ENCODE measurements at regions not wholly inside any gene's neighbourhood (a gene's known extent, or its start where the extent isn't known, plus 50 kb on each side); places are given as distances from the start of the nearest gene placed in this dataset.

GRCh38 chr1:114231301-114231700 lies 77.6 kb upstream of the SYT6 start:
- no peak for TF ChIP-seq CTCF (IDR thresholded peaks at IDR 0.05; ENCODE audit: control extremely low read depth, extremely low read depth)
- H3K4me3 ChIP-seq = no peak overlapping the region
- 93 to 94% methylated on average over 4 of the region's 4 CpGs for WGBS, 2 donors
- H3K9me3 ChIP-seq (ENCODE audit: control insufficient read depth in 4 of 4, insufficient read depth in 3 of 4, low read length in 3 of 4) = no peaks in the 10 kb centered on the region
- H3K9ac ChIP-seq (ENCODE audit: insufficient read depth in 1 of 2, low read length in 2 of 2) = no peak overlapping the region
- peaks cover 0 to 11% (median 6%) of the 10 kb centered on the region in 5 donors for H3K4me1 ChIP-seq (ENCODE audit: control insufficient read depth in 5 of 5, insufficient read depth in 5 of 5, low read length in 5 of 5)
- H3K36me3 ChIP-seq (ENCODE audit: control insufficient read depth in 4 of 4, insufficient read depth in 4 of 4, low read length in 4 of 4) = no peaks in the 10 kb centered on the region
- no peak overlapping the region for H3K27ac ChIP-seq (ENCODE audit: low read depth in 1 of 2, low read length in 1 of 2)
- ATAC-seq (ENCODE audit: insufficient read depth, low FRiP score) = no peak
- no peaks in the 10 kb centered on the region for H3K27me3 ChIP-seq (ENCODE audit: control insufficient read depth in 3 of 3, insufficient read depth in 3 of 3, low read length in 2 of 3)
- no peak for DNase-seq

DNA sequence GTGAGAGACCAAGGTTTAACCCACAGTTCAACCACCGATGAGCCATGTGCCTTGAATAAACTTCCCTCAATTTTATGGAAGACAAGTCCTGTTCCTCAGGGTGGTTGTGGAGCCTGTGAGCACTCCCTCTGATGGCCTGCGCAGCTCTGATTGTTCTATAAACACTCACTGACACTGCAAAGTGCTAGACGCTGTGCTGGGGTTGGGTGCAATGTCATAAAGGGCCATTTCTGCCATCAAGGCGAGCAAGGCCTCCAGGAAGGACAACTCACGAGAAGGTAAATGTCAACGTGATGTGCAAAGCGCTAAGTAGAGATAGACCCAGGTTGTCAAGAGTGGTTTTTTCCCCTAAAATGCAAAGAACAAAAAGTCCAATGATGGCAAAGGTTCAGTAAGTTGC lies 75.7 kb upstream of the SYT6 start:
- ATAC-seq (ENCODE audit: insufficient read depth, low FRiP score) (no peak), DNase-seq (no peak)
- H3K27me3 ChIP-seq (ENCODE audit: control insufficient read depth in 3 of 3, insufficient read depth in 3 of 3, low read length in 2 of 3) = no peaks in the 10 kb centered on the region
- no peak for TF ChIP-seq CTCF (IDR thresholded peaks at IDR 0.05; ENCODE audit: control extremely low read depth, extremely low read depth)
- no peak overlapping the region for H3K27ac ChIP-seq (ENCODE audit: low read depth in 1 of 2, low read length in 1 of 2)
- 89% methylated on average over 7 of the region's 7 CpGs for WGBS, 2 donors
- H3K4me3 ChIP-seq = no peak overlapping the region
- H3K9me3 ChIP-seq (ENCODE audit: control insufficient read depth in 4 of 4, insufficient read depth in 3 of 4, low read length in 3 of 4) = no peaks in the 10 kb centered on the region
- no peaks in the 10 kb centered on the region for H3K36me3 ChIP-seq (ENCODE audit: control insufficient read depth in 4 of 4, insufficient read depth in 4 of 4, low read length in 4 of 4)
- no peak overlapping the region for H3K9ac ChIP-seq (ENCODE audit: insufficient read depth in 1 of 2, low read length in 2 of 2)
- peaks cover 0 to 22% (median 7%) of the 10 kb centered on the region in 5 donors for H3K4me1 ChIP-seq (ENCODE audit: control insufficient read depth in 5 of 5, insufficient read depth in 5 of 5, low read length in 5 of 5)

GRCh38 chr1:114227059-114227458 lies 73.4 kb upstream of the SYT6 start:
- 68 to 73% methylated on average over 4 of the region's 4 CpGs for WGBS, 2 donors
- ATAC-seq (ENCODE audit: insufficient read depth, low FRiP score) (no peak), DNase-seq (no peak)
- Histone ChIP-seq H3K9me3 (ENCODE audit: control insufficient read depth in 4 of 4, insufficient read depth in 3 of 4, low read length in 3 of 4) (no peaks in the 10 kb centered on the region), H3K4me3 (no peak overlapping the region), H3K9ac (ENCODE audit: insufficient read depth in 1 of 2, low read length in 2 of 2) (no peak overlapping the region), H3K27me3 (ENCODE audit: control insufficient read depth in 3 of 3, insufficient read depth in 3 of 3, low read length in 2 of 3) (no peaks in the 10 kb centered on the region), H3K4me1 (ENCODE audit: control insufficient read depth in 5 of 5, insufficient read depth in 5 of 5, low read length in 5 of 5) (peaks cover 0 to 38% (median 13%) of the 10 kb centered on the region in 5 donors), H3K27ac (ENCODE audit: low read depth in 1 of 2, low read length in 1 of 2) (no peak overlapping the region), H3K36me3 (ENCODE audit: control insufficient read depth in 4 of 4, insufficient read depth in 4 of 4, low read length in 4 of 4) (no peaks in the 10 kb centered on the region)
- TF ChIP-seq CTCF (IDR thresholded peaks at IDR 0.05; ENCODE audit: control extremely low read depth, extremely low read depth) = no peak

GRCh38 chr1:114224196-114224907 lies 70.7 kb upstream of the SYT6 start:
- no peaks in the 10 kb centered on the region for H3K9me3 ChIP-seq (ENCODE audit: control insufficient read depth in 4 of 4, insufficient read depth in 3 of 4, low read length in 3 of 4)
- TF ChIP-seq CTCF (IDR thresholded peaks at IDR 0.05; ENCODE audit: control extremely low read depth, extremely low read depth) = no peak
- ATAC-seq (ENCODE audit: insufficient read depth, low FRiP score) (no peak), DNase-seq (peak; percentile 93 to 99 (median 98))
- no peaks in the 10 kb centered on the region for H3K36me3 ChIP-seq (ENCODE audit: control insufficient read depth in 4 of 4, insufficient read depth in 4 of 4, low read length in 4 of 4)
- H3K9ac ChIP-seq (ENCODE audit: insufficient read depth in 1 of 2, low read length in 2 of 2) = no peak overlapping the region
- H3K4me3 ChIP-seq = no peak overlapping the region
- WGBS, 2 donors = 74 to 84% methylated on average over 7 of the region's 7 CpGs
- H3K27ac ChIP-seq (ENCODE audit: low read depth in 1 of 2, low read length in 1 of 2) = no peak overlapping the region
- peaks cover 0 to 50% (median 13%) of the 10 kb centered on the region in 5 donors for H3K4me1 ChIP-seq (ENCODE audit: control insufficient read depth in 5 of 5, insufficient read depth in 5 of 5, low read length in 5 of 5)
- no peaks in the 10 kb centered on the region for H3K27me3 ChIP-seq (ENCODE audit: control insufficient read depth in 3 of 3, insufficient read depth in 3 of 3, low read length in 2 of 3)
